Caco-2 (cell line): ENCODE measurements at regions not wholly inside any gene's neighbourhood (a gene's known extent, or its start where the extent isn't known, plus 50 kb on each side); places are given as distances from the start of the nearest gene placed in this dataset.

ENCODE experiments used
- BruUV-seq: library from RNA; stranded (reverse); fragments of 400-500 nt; replicated peaks from 2 replicates; lab custom pipeline; 2021; lab: Mats Ljungman, UMichigan
- CTCF ChIA-PET: fragments of 300-600 bp; sonication (Branson Sonifier 250); formaldehyde crosslinking; loops from one replicate; lab custom pipeline; 2022; ENCODE audit warnings: antibody characterized with exemption; lab: Charles Lee
- POLR2A ChIA-PET: fragments of 300-600 bp; sonication (Branson Sonifier 250); formaldehyde crosslinking; loops from one replicate; lab custom pipeline; 2022; ENCODE audit warnings: antibody characterized with exemption; lab: Charles Lee
- DNase-seq, 2 experiments: peaks; one replicate each; pipeline versions ENCODE4 v3.0.0 to v3.0.0-alpha.2; 2020 to 2022
- H3K27me3 ChIP-seq: replicated peaks from 2 replicates; pipeline ENCODE4 v1.6.0; 2011; ENCODE audit warnings: low read length; ENCODE audit not compliant: control insufficient read depth, insufficient read depth
- H3K36me3 ChIP-seq: 2 replicates; pipeline ENCODE4 v1.5.1; 2011; ENCODE audit warnings: low read length; ENCODE audit not compliant: control insufficient read depth, insufficient read depth
- H3K4me1 ChIP-seq: fragments of 250-450 bp; sonication (Bioruptor Pico); 2 replicates; pipeline ENCODE4 v1.5.1; 2020; ENCODE audit warnings: mild to moderate bottlenecking
- H3K4me3 ChIP-seq: 2 replicates; pipeline ENCODE4 v1.5.1; 2011; ENCODE audit warnings: low read depth, mild to moderate bottlenecking, control low read depth, low read length
- H3K9me3 ChIP-seq: fragments of 250-450 bp; sonication (Bioruptor Pico); 2 replicates; pipeline ENCODE4 v1.5.1; 2020; ENCODE audit warnings: mild to moderate bottlenecking, moderate library complexity
- H3K27ac Mint-ChIP-seq: one replicate; pipeline ENCODE4 v1.8.0; 2022; ENCODE audit warnings: mixed read lengths; ENCODE audit not compliant: unreplicated experiment
- H3K27me3 Mint-ChIP-seq: one replicate; pipeline ENCODE4 v1.8.0; 2022; ENCODE audit warnings: mixed read lengths; ENCODE audit not compliant: insufficient read depth, unreplicated experiment
- H3K36me3 Mint-ChIP-seq: one replicate; pipeline ENCODE4 v1.8.0; 2022; ENCODE audit warnings: mild to moderate bottlenecking, mixed read lengths; ENCODE audit not compliant: insufficient read depth, unreplicated experiment
- H3K4me1 Mint-ChIP-seq: one replicate; pipeline ENCODE4 v1.8.0; 2022; ENCODE audit warnings: low read depth, mixed read lengths; ENCODE audit not compliant: unreplicated experiment
- H3K4me3 Mint-ChIP-seq: one replicate; pipeline ENCODE4 v1.8.0; 2022; ENCODE audit warnings: mild to moderate bottlenecking, moderate library complexity, mixed read lengths; ENCODE audit not compliant: unreplicated experiment
- H3K9me3 Mint-ChIP-seq: one replicate; pipeline ENCODE4 v1.8.0; 2022; ENCODE audit warnings: mixed read lengths; ENCODE audit not compliant: unreplicated experiment
- intact Hi-C: fragments of 100-400 bp; cut with micrococcal nuclease; formaldehyde crosslinking; loops from one replicate; pipeline ENCODE4 v1.10.0; 2022; ENCODE audit not compliant: unreplicated experiment
- TF ChIP-seq, protein P1 (sequence below), 2 experiments: fragments of 200-600 bp in 1 of 2; IDR thresholded peaks; 1 replicate in 1 of 2; 2 replicates in 1 of 2; pipeline versions ENCODE4 v1.5.1 to v1.8.0; 2011 to 2022; ENCODE audit warnings: antibody characterized with exemption in 1 of 2, control low read depth in 1 of 2, inconsistent platforms in 1 of 2, low read depth in 1 of 2, low read length in 1 of 2, mild to moderate bottlenecking in 1 of 2, moderate library complexity in 1 of 2; ENCODE audit not compliant: insufficient read depth in 1 of 2, severe bottlenecking in 1 of 2, unreplicated experiment in 1 of 2

DNA sequence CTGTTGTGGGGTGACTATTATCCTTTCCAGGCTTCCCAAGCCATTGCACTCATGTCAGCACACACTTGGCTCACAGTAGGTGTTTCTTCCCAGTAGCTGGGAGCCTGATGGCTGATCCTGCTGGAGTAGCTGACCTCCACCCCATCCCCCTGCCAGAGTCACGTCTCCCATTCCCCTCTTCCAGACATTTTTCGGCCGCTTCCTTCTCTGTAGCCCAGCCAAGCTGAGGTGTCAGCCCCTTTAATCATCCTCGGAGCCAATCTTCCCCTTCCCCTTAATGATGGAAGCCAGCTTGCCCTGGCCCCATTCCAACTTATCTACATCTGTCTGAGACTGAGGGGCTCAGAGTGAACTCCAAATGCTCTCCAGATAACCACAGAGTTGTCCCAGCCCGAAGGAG, 550.7 kb downstream of the MN1 start:
- peaks cover 9% of the 10 kb centered on the region; the same call in 1 of the 2 replicates for H3K9me3 ChIP-seq
- Mint-ChIP-seq H3K36me3 (peaks cover 6% of the 10 kb centered on the region), H3K4me3 (no peak overlapping the region), H3K27me3 (no peaks in the 10 kb centered on the region), H3K4me1 (no peaks in the 10 kb centered on the region), H3K9me3 (peaks cover 9% of the 10 kb centered on the region), H3K27ac (no peak overlapping the region)
- BruUV-seq = no TSS peak
- H3K27me3 ChIP-seq = no peaks in the 10 kb centered on the region
- TF ChIP-seq, protein P1, sequence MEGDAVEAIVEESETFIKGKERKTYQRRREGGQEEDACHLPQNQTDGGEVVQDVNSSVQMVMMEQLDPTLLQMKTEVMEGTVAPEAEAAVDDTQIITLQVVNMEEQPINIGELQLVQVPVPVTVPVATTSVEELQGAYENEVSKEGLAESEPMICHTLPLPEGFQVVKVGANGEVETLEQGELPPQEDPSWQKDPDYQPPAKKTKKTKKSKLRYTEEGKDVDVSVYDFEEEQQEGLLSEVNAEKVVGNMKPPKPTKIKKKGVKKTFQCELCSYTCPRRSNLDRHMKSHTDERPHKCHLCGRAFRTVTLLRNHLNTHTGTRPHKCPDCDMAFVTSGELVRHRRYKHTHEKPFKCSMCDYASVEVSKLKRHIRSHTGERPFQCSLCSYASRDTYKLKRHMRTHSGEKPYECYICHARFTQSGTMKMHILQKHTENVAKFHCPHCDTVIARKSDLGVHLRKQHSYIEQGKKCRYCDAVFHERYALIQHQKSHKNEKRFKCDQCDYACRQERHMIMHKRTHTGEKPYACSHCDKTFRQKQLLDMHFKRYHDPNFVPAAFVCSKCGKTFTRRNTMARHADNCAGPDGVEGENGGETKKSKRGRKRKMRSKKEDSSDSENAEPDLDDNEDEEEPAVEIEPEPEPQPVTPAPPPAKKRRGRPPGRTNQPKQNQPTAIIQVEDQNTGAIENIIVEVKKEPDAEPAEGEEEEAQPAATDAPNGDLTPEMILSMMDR (IDR thresholded peaks at IDR 0.05; ENCODE audit: insufficient read depth in 1 of 2, low read depth in 1 of 2, low read length in 1 of 2, severe bottlenecking in 1 of 2, unreplicated experiment in 1 of 2) = no peak
- no peak overlapping the region for H3K4me3 ChIP-seq
- DNase-seq = no peak
- CTCF ChIA-PET = no interaction called here
- H3K36me3 ChIP-seq = no peaks in the 10 kb centered on the region
- POLR2A ChIA-PET = no interaction called here
- intact Hi-C loops = no loop called here
- no peaks in the 10 kb centered on the region for H3K4me1 ChIP-seq

DNA sequence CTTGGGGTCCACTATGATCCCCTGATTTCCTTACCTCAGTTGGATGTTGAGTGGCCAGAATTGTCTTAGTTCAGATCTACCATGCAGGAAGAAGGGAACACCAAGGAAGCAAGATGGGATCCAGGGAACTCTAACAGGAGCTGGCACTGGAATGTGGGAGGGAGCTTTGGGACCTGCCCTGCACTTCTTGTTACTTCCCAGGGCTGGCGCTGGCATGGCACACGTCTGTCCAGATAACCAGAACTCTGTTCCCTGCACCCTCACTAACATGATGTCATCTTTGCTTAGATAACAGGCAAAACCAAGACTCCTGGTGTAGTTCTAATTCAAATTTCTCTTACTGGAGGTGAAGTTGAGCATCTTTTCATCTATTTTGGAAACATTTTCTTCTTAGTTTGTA, 550.0 kb downstream of the MN1 start:
- no peaks in the 10 kb centered on the region for H3K27me3 ChIP-seq
- no peak overlapping the region for H3K4me3 ChIP-seq
- no peak for DNase-seq
- H3K36me3 ChIP-seq = no peaks in the 10 kb centered on the region
- Mint-ChIP-seq H3K36me3 (peaks cover 6% of the 10 kb centered on the region), H3K27me3 (no peaks in the 10 kb centered on the region), H3K9me3 (peaks cover 11% of the 10 kb centered on the region), H3K4me3 (no peak overlapping the region), H3K4me1 (no peaks in the 10 kb centered on the region), H3K27ac (no peak overlapping the region)
- intact Hi-C loops = no loop called here
- no TSS peak for BruUV-seq
- peaks cover 10% of the 10 kb centered on the region; the same call in 1 of the 2 replicates for H3K9me3 ChIP-seq
- CTCF ChIA-PET = no interaction called here
- TF ChIP-seq, protein P1 (IDR thresholded peaks at IDR 0.05; ENCODE audit: insufficient read depth in 1 of 2, low read depth in 1 of 2, low read length in 1 of 2, severe bottlenecking in 1 of 2, unreplicated experiment in 1 of 2) = no peak
- POLR2A ChIA-PET = no interaction called here
- H3K4me1 ChIP-seq = no peaks in the 10 kb centered on the region

DNA sequence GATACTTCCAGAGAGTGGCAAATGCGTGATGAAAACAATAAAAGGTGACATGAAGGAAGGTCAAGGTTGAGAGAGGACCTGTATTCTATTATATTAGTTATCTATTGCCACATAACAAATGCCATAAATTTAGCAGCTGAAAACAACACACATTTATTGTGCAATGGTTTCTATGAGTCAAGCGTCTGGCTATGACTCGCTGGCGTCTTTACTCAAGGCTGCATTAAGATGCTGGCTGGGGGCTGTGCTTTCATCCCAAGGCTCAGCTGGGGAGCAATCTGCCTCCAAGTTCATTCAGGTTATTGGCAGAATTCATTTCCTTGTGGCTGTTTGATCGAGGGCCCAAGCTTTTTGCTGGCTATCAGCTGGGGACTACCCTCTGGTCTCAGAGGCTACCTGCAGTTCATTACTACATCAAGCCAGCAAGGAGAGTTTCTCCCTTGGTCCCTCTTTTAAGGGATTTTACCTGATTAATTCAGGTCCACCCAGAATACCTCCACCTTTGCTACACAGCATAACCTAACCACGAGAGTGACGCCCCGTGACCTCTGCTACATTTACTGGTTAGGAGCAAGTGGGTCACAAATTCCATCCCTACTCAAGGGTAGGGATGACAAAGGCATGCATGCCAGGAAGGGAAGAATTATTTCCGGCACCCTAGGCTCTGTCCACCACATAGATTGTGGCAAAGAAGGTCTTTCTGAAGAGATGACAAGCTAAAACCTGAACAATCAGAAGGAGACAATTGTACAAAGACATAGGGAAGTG, 549.1 kb downstream of the MN1 start:
- peaks cover 11% of the 10 kb centered on the region for H3K9me3 Mint-ChIP-seq
- ChIA-PET CTCF (no interaction called here), POLR2A (no interaction called here)
- Histone ChIP-seq H3K4me1 (no peaks in the 10 kb centered on the region), H3K27me3 (no peaks in the 10 kb centered on the region), H3K9me3 (peaks cover 10% of the 10 kb centered on the region; the same call in 1 of the 2 replicates), H3K36me3 (no peaks in the 10 kb centered on the region), H3K4me3 (no peak overlapping the region)
- DNase-seq = peak in 1 of 2 experiments; percentile 10
- H3K4me3 Mint-ChIP-seq = no peak overlapping the region
- intact Hi-C loops = no loop called here
- H3K36me3 Mint-ChIP-seq = peaks cover 6% of the 10 kb centered on the region
- TF ChIP-seq, protein P1 (IDR thresholded peaks at IDR 0.05; ENCODE audit: insufficient read depth in 1 of 2, low read depth in 1 of 2, low read length in 1 of 2, severe bottlenecking in 1 of 2, unreplicated experiment in 1 of 2) = no peak
- H3K27ac Mint-ChIP-seq = no peak overlapping the region
- BruUV-seq = no TSS peak
- no peaks in the 10 kb centered on the region for H3K4me1 Mint-ChIP-seq
- no peaks in the 10 kb centered on the region for H3K27me3 Mint-ChIP-seq
